Stimulated activated CD4-positive, alpha-beta T cell treated with anti-CD3 and anti-CD28 coated beads, Interleukin-2, amount 100 ng/mL, for 48 hours (primary cell): ENCODE measurements at regions not wholly inside any gene's neighbourhood (a gene's known extent, or its start where the extent isn't known, plus 50 kb on each side); places are given as distances from the start of the nearest gene placed in this dataset.

Source experiments
- DNase-seq, 2 donors: peaks; one replicate each; pipeline ENCODE4 v3.0.0-alpha.2; 2020

- DNase-seq: no peak
Measured at GRCh38 chr20:60529149-60529548, 570.9 kb downstream of the CDH26 start.

DNA sequence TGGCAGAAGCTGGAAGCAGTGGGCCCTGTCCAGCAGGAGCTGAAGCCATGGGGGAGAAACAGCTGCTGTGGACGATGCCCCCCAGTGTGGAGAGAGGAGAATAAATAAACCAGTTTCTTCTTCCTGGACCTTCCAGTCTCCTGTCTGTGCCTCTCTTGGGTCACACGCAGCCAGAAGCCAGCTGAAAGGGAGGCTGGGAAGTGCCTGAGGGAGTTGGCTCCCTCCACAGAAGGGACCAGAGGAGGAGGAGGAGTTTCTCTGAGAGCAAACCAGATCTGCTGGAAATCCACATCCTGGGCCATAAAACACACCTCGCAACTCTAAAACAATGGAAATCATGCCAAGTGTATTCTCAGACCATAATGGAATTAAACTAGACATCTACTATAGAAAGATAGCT lies 577.0 kb downstream of the CDH26 start:
- DNase-seq: no peak

GRCh38 chr20:60540591-60540990 lies 582.4 kb downstream of the CDH26 start:
- DNase-seq: no peak

DNA sequence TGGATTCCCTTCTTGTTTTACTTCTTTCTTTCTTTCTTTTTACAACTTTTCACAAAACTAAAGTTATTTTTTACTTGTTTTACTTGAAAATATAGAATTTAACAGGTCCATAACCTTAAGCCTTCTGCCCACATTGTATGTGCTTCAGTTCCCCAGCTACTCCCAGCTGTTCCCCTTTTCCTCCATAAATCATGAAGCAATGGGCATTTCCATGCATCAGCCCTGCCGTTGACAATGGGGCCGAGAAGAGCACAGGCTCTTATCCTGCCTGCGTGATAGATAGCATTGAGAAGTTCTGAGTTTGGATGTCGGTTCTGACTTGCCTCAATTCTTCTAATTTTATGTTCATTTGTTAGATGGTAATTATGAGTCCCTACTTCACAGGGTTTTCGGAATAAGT lies 583.8 kb downstream of the CDH26 start:
- no peak for DNase-seq

DNA sequence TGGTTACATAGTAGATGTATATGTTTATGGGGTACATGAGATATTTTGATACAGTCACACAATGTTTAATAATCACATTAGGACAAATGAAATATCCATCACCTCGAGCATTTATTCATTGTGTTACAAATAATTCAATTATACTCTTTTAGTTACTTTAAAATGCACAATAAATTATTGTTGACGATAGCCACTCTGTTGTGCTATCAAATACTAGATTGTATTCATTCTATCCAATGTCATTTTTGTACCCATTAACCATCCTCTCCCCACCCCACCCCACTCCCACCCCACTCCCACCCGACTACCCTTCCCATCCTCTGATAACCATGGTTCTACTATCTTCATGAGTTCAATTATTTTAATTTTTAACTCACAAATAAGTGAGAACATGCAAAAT lies 585.4 kb downstream of the CDH26 start:
- DNase-seq: no peak

GRCh38 chr20:60553095-60553494 lies 594.9 kb downstream of the CDH26 start:
- DNase-seq: no peak

DNA sequence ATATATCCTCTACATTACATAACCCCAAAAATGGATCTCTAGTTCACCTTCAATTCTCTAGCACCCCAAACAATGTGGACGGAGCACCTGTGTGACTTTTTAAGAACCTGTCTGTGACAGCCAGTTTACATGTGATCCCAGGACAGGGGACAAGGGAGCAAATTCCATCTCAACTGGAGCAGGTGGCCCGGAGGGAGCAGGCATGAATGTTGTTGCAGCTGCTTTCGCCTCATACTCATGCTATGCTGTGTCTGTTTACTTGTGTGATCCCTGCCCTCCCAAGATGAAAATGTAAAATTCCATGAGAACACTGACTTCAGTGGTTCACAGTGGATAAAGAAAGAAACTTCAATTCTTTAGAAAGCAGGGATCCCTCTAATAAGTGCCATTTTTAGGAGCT lies 600.3 kb downstream of the CDH26 start:
- DNase-seq: no peak

DNA sequence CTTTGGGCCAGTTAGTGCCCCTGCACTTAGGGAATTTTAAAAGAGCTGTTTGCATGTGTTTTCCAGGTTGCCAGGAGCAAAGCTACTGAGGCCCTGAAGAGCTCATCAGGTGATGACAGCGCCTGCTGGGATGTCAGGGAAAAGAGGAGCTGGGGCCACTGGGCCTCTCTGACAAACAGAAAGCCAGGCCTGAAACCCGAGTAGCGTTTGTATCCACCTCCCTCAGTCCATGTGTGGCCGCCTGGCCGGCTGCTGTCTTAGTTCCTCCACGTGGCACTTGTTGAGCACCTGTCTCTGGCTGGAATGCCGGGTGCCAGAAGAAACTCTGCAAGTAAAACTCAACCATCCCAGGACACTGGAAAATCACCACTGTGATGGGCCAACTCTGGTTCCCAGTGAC lies 601.2 kb downstream of the CDH26 start:
- DNase-seq: no peak

DNA sequence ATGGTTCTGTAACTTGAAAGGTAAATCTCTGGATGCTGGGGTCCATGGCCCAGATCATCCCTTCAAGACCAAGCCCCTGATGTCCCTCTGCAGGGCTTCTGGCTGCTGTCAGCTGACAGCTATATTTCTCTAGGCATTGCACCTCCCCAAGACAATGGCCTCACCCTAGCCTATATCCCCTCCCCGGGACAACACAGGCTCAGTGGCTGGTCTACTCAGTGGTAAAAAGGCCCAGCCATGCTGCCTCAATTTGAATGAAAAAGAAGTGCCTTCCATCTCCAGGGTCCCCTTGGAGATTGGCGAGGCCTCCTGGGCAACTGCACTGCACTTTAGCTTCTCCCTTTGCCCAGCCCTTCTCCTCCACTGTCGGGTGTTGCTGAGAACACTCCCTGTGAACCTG lies 602.8 kb downstream of the CDH26 start:
- no peak for DNase-seq

DNA sequence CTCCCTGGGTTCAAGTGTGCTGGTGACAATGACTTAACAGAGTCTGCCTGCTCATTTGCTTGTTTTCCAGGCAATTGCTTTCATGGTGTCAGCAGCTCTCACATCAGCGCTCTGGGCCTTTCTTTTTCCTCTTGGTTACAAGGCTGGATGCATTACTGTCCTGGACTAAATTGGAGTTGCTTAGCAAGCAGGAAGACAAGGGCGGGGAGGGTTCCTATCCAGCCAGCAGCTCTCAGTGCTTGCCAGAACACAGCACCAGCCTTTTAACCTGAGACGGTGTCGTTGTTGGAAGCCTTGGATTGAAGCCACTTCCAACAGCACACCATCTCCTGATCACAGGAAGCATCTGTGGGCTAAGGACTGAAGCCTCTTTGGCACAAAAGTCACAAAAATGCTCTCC lies 606.9 kb downstream of the CDH26 start:
- no peak for DNase-seq

GRCh38 chr20:60565551-60565950 lies 607.3 kb downstream of the CDH26 start:
- no peak for DNase-seq

DNA sequence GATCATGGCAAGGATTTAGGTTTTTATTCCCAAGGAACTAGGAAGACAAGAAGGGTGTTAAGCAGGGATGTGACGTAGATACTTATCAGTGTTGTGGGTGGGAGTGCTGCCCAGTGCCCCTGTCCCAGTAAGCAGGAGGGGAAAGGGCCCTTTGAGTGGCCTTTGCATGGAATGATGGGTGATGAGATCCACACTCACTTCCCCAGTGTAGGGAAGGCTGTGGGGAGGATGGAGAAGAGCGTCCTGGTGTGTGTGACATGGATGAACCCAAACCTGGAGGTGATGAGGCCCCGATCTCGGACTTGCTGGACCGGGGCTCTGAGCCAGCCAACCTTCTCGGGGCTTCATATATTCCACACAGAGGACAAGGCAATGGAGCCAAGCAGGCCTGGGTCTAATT lies 610.9 kb downstream of the CDH26 start:
- DNase-seq: no peak

DNA sequence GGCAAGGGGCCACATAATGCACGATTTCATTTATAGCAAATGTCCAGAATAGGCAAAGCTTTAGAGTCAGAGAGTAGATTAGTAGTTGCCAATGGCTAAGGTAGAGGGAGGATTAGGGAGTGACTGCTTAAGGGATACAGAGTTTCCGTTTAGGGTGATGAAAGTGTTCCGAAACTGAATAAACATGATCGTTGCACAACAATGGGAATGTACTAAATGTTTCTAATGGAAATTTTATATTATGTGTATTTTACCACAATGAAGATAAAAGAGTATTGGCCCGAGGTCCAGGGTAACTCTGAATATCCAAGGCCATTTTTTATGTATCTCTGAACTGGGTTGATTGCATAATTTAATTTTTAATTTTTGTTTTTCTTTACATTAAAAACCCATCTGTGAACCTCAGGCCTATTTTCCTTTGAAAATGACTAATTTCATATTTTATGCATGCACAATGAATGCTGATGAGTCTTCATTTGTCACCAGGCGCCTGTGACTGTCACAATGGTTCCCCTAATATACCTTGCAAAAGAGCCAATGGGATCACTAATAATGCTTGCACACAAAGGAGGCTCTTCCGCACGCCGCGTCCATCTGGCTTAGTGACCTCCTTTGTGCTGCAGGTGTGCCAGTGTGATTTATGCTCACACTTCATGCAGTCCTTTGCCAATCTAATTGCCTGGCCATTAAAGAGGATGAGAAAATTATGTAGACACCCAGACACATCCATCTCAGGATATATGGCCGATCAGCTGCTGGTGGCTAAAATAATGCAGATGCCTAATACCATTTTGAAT lies 612.5 kb downstream of the CDH26 start:
- DNase-seq: no peak

- no peak for DNase-seq
Measured at GRCh38 chr20:60573003-60573680, 614.9 kb downstream of the CDH26 start.

GRCh38 chr20:60576236-60576635 lies 618.0 kb downstream of the CDH26 start:
- DNase-seq: no peak

GRCh38 chr20:60579941-60580515 lies 621.8 kb downstream of the CDH26 start:
- no peak for DNase-seq

DNA sequence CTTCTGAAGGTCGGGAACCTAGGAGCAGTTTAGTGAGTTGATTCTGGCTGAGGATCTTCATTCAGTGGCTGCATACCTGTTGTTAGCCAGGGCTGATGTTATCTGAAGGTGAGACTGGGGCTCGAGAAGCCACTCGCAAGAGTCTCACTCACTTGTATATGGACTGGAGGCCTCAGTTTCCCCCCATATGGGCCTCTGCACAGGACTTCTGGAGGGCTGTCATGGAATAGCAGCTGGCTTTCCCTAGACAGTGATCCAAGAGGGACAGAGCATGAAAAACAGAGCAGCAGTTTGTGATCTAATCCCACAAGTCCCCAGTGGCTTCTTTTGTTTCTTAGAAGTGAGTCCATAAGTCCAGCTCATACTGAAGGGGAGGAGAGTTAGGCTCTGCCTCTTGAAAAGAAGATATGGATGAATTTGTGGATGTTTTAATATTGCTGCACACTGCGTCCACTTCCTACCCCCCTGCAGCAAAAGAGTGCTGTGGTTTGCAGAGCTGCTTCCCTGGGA lies 623.4 kb downstream of the CDH26 start:
- DNase-seq: no peak

GRCh38 chr20:60583741-60584140 lies 625.5 kb downstream of the CDH26 start:
- DNase-seq: no peak

GRCh38 chr20:60584221-60584620 lies 626.0 kb downstream of the CDH26 start:
- no peak for DNase-seq

DNA sequence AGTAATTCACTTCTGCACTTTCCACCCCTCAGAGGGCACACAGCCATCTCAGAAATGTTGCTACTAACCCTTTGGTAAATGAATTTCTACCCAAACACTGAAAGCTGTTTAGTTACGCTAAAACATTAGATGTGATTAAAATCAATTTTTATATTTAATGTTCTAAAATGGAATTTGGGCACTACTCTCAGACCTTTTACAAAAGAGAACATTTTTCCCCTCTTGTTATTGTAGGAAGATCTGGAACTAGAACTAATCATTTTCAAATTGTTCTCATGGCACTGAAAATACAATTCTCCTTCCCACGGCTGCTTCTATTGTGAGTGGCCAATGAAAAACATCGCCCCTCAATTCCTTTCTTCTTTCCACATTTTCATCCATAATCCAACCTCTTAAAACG lies 627.4 kb downstream of the CDH26 start:
- no peak for DNase-seq

GRCh38 chr20:60586269-60587050 lies 628.2 kb downstream of the CDH26 start:
- no peak for DNase-seq

DNA sequence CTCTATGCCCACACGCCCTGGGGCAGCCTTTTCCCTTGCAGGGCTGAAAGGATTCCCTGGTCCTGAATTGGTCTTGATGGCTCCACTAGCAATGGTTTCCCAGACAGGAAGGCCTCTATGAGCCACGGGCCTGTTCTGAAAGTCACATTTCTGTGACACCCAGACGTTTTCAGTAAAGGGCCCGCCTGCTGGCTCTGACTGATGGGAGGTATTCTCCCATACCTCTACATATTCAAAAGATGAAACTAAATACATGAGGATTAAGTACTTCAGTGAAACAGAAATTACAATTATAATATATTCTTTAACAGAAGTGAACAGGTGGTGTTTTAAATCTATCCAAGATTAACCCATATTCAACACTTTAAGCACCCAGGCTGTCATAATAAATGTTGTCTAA lies 629.8 kb downstream of the CDH26 start:
- no peak for DNase-seq

GRCh38 chr20:60589623-60590022 lies 631.4 kb downstream of the CDH26 start:
- no peak for DNase-seq
